ENCODE measurements at regions not wholly inside any gene's neighbourhood (a gene's known extent, or its start where the extent isn't known, plus 50 kb on each side); places are given as distances from the start of the nearest gene placed in this dataset.

DNA sequence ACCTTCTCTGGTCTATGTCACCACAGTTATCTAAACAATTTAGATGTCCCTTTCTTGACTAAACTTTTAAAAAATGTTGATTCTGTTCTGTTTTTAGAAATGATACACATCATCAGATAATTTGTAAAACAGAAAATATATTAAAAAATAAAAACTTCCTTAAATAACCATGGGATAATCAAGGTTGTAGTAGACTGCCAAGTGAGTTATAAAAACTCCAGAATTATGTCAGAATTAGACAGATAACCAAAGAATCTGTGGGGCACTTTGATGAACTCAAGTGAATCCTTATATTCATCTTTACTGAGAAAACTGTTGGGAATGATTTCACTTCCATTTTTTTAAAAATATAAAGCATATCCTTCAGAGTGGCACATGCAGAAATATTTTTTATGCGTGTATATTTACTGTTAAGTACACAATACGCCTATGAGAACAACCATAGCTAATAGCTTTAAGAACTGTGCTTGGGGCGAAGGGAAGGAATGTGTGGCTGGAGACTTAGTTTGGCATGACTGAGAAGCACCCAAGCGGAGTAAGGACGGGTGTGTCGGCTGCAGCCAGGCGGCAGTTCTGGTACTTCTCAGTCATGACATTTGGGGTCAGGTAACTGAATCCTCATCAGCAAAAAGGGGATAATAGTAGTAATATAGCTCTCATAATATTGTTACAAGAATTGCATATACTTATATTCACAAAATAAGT, 604.7 kb upstream of the CITED2 start:
- TF ChIP-seq, protein P1, sequence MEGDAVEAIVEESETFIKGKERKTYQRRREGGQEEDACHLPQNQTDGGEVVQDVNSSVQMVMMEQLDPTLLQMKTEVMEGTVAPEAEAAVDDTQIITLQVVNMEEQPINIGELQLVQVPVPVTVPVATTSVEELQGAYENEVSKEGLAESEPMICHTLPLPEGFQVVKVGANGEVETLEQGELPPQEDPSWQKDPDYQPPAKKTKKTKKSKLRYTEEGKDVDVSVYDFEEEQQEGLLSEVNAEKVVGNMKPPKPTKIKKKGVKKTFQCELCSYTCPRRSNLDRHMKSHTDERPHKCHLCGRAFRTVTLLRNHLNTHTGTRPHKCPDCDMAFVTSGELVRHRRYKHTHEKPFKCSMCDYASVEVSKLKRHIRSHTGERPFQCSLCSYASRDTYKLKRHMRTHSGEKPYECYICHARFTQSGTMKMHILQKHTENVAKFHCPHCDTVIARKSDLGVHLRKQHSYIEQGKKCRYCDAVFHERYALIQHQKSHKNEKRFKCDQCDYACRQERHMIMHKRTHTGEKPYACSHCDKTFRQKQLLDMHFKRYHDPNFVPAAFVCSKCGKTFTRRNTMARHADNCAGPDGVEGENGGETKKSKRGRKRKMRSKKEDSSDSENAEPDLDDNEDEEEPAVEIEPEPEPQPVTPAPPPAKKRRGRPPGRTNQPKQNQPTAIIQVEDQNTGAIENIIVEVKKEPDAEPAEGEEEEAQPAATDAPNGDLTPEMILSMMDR (IDR thresholded peaks at IDR 0.05; ENCODE audit: insufficient read depth, low read depth, low read length) = no peak
- no peak for TF ChIP-seq EZH2 (IDR thresholded peaks at IDR 0.05; ENCODE audit: insufficient read depth, low read length)
